ENCODE measurements at regions not wholly inside any gene's neighbourhood (a gene's known extent, or its start where the extent isn't known, plus 50 kb on each side); places are given as distances from the start of the nearest gene placed in this dataset.

DNA sequence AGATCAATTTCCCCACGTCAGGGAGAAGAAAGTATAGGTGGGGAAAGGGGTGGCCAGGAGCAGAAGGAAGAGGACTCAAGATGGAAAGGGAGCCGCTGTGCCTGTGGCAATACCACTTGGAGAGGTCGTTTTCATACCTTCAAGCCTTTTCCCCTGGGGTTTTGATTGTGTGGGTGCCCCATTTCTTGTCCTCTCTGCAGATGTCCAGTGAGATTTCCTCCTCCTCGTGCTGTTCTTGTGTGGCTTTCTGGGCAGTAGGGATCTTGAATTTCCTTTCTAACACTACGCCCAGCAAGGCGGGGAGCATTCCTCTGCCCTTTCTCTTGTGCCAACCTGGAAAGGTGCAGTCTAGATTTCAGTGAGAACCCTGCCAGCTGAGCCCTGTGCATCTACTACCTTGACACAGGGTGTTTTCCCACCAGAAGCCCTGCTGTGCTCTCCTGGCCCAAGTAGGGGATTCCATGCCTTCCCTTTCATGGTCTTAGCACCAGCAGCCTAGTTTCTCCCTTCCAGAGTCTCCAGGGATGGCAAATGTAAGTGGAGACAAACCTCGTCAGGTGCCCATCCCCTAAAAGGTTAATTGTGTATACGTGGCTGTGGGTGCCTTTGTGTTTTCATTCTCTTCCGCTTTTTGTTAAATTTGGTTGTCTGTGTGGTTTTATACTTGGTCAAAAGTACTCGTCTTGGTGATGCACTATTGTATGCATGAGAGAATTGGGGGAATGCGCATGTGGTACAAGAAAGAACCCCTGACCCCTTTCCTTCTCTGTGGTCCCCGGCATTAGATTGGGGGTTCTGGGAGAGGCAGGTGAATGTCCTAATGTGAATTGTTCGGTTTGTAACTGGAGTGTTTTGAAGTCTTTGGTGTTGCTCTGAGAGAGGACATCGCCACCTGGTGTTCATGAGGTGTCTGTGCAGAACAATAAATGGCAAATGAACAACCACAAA, 71.4 kb upstream of the MPEG1 start:
- Histone ChIP-seq H3K27ac (replicated peaks; ENCODE audit: low read length) (no peak overlapping the region), H2AFZ (ENCODE audit: low read length) (no peak overlapping the region), H3K9me3 (replicated peaks in 1 of 2; ENCODE audit: control insufficient read depth in 2 of 2, insufficient read depth in 1 of 2, low read depth in 1 of 2, low read length in 2 of 2) (no peaks in the 10 kb centered on the region), H3K23ac (ENCODE audit: low read depth, low read length, poor library complexity) (no peak overlapping the region), H4K91ac (ENCODE audit: low read depth, low read length, poor library complexity) (no peak overlapping the region), H4K8ac (ENCODE audit: low read depth, low read length) (no peak overlapping the region), H3K4me2 (ENCODE audit: insufficient read depth, low read length, poor library complexity, severe bottlenecking) (no peak overlapping the region), H3K14ac (ENCODE audit: low read length) (no peak overlapping the region), H3K4ac (ENCODE audit: low read length) (no peak overlapping the region), H3K9ac (ENCODE audit: low read depth, low read length, poor library complexity) (no peak overlapping the region), H2BK5ac (ENCODE audit: low read length) (no peak overlapping the region), H2BK12ac (ENCODE audit: low read length) (no peak overlapping the region), H3K27me3 (ENCODE audit: control insufficient read depth in 3 of 3, insufficient read depth in 3 of 3, low read depth in 1 of 3, low read length in 3 of 3) (peaks cover 0 to 4% (median 0%) of the 10 kb centered on the region in 3 experiments), H3K4me1 (ENCODE audit: control insufficient read depth in 2 of 2, insufficient read depth in 1 of 2, low read depth in 1 of 2, low read length in 2 of 2) (peaks cover 0 to 2% of the 10 kb centered on the region in 2 donors), H3K36me3 (replicated peaks in 1 of 2; ENCODE audit: control insufficient read depth in 2 of 2, insufficient read depth in 2 of 2, low read length in 2 of 2) (no peaks in the 10 kb centered on the region), H3K4me3 (ENCODE audit: low read length in 2 of 2) (no peak overlapping the region), H2BK15ac (ENCODE audit: low read length) (no peak overlapping the region), H3K18ac (ENCODE audit: low read length) (no peak overlapping the region), H2BK120ac (ENCODE audit: low read depth, low read length) (no peak overlapping the region), H2AK5ac (ENCODE audit: low read depth, low read length) (no peak overlapping the region), H3K79me1 (ENCODE audit: low read depth, low read length) (no peaks in the 10 kb centered on the region)
- WGBS, 2 donors (ENCODE audit: extremely low coverage in 2 of 2, insufficient read length in 2 of 2, insufficient replicate concordance in 1 of 2), result no CpG with 5 or more reads among the region's 14 CpGs
- DNase-seq (ENCODE audit: low spot score), result peak; percentile 30

DNA sequence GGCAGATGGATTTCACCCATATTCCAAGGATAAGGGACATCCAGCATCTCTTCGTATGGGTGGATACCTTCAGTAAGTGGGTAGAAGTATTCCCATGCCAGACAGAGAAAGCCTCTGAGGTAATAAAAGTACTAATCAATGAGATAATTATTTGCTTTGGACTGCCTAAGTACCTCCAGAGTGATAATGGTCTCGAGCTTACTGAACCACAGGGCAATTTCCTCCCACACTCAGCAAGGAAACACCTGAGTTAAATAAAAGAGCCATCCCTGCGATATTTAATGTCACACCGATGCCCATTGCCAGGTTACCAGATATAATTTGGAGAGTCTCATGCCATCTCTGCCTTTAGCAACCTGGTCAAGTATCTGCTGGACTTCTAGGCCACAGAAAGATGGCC, 70.6 kb upstream of the MPEG1 start:
- no peak overlapping the region for H2BK5ac ChIP-seq (ENCODE audit: low read length)

DNA sequence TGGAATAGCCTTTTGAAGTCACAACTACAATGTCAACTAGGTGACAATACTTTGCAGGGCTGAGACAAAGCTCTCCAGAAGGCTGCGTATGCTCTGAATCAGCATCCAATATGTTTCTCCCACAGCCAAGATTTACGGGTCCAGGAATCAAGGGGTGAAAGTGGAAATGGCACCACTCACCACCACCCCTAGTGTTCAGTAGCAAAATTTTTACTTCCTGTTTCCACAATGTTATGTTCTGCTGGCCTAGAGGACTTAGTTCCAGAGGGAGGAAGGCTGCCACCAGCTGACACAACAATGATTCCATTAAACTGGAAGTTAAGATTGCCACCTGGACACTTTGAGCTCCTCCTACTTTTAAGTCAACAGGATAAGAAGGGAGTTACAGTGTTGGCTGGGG, 68.5 kb upstream of the MPEG1 start:
- H2BK12ac ChIP-seq (ENCODE audit: low read length), result no peak overlapping the region
- H4K91ac ChIP-seq (ENCODE audit: low read depth, low read length, poor library complexity), result no peak overlapping the region
- H3K4me3 ChIP-seq (ENCODE audit: low read length in 2 of 2), result no peak overlapping the region
- no peak overlapping the region for H2BK15ac ChIP-seq (ENCODE audit: low read length)
- no peaks in the 10 kb centered on the region for H3K36me3 ChIP-seq (replicated peaks in 1 of 2; ENCODE audit: control insufficient read depth in 2 of 2, insufficient read depth in 2 of 2, low read length in 2 of 2)
- H3K27me3 ChIP-seq (ENCODE audit: control insufficient read depth in 3 of 3, insufficient read depth in 3 of 3, low read depth in 1 of 3, low read length in 3 of 3), result peaks cover 0 to 4% (median 0%) of the 10 kb centered on the region in 3 experiments
- DNase-seq (ENCODE audit: low spot score), result no peak
- no peak overlapping the region for H2AFZ ChIP-seq (ENCODE audit: low read length)
- H3K79me1 ChIP-seq (ENCODE audit: low read depth, low read length), result no peaks in the 10 kb centered on the region
- H3K27ac ChIP-seq (replicated peaks; ENCODE audit: low read length), result no peak overlapping the region
- no peaks in the 10 kb centered on the region for H3K9me3 ChIP-seq (replicated peaks in 1 of 2; ENCODE audit: control insufficient read depth in 2 of 2, insufficient read depth in 1 of 2, low read depth in 1 of 2, low read length in 2 of 2)
- H3K23ac ChIP-seq (ENCODE audit: low read depth, low read length, poor library complexity), result no peak overlapping the region
- no peak overlapping the region for H3K4ac ChIP-seq (ENCODE audit: low read length)
- H3K4me1 ChIP-seq (ENCODE audit: control insufficient read depth in 2 of 2, insufficient read depth in 1 of 2, low read depth in 1 of 2, low read length in 2 of 2), result peaks cover 0 to 2% of the 10 kb centered on the region in 2 donors
- H2BK120ac ChIP-seq (ENCODE audit: low read depth, low read length), result no peak overlapping the region
- H3K18ac ChIP-seq (ENCODE audit: low read length), result no peak overlapping the region
- H2BK5ac ChIP-seq (ENCODE audit: low read length), result no peak overlapping the region
- no CpG with 5 or more reads among the region's 2 CpGs for WGBS, 2 donors (ENCODE audit: extremely low coverage in 2 of 2, insufficient read length in 2 of 2, insufficient replicate concordance in 1 of 2)
- no peak overlapping the region for H3K9ac ChIP-seq (ENCODE audit: low read depth, low read length, poor library complexity)
- H3K4me2 ChIP-seq (ENCODE audit: insufficient read depth, low read length, poor library complexity, severe bottlenecking), result no peak overlapping the region
- H4K8ac ChIP-seq (ENCODE audit: low read depth, low read length), result no peak overlapping the region
- H2AK5ac ChIP-seq (ENCODE audit: low read depth, low read length), result no peak overlapping the region
- H3K14ac ChIP-seq (ENCODE audit: low read length), result no peak overlapping the region

More for the DNA sequence above, 70.6 kb upstream of the MPEG1 start:
- no peak overlapping the region for H3K27ac ChIP-seq (replicated peaks; ENCODE audit: low read length)
- no peak overlapping the region for H3K9ac ChIP-seq (ENCODE audit: low read depth, low read length, poor library complexity)
- H3K23ac ChIP-seq (ENCODE audit: low read depth, low read length, poor library complexity), result no peak overlapping the region
- no peak overlapping the region for H4K91ac ChIP-seq (ENCODE audit: low read depth, low read length, poor library complexity)
- DNase-seq (ENCODE audit: low spot score), result no peak
- no peak overlapping the region for H4K8ac ChIP-seq (ENCODE audit: low read depth, low read length)
- no peak overlapping the region for H3K18ac ChIP-seq (ENCODE audit: low read length)
- no peak overlapping the region for H2BK120ac ChIP-seq (ENCODE audit: low read depth, low read length)
- H2AFZ ChIP-seq (ENCODE audit: low read length), result no peak overlapping the region
- no peak overlapping the region for H3K4me3 ChIP-seq (ENCODE audit: low read length in 2 of 2)
- H3K14ac ChIP-seq (ENCODE audit: low read length), result no peak overlapping the region
- no peak overlapping the region for H2BK15ac ChIP-seq (ENCODE audit: low read length)
- no peaks in the 10 kb centered on the region for H3K79me1 ChIP-seq (ENCODE audit: low read depth, low read length)
- H3K4me2 ChIP-seq (ENCODE audit: insufficient read depth, low read length, poor library complexity, severe bottlenecking), result no peak overlapping the region
- H3K4me1 ChIP-seq (ENCODE audit: control insufficient read depth in 2 of 2, insufficient read depth in 1 of 2, low read depth in 1 of 2, low read length in 2 of 2), result peaks cover 0 to 2% of the 10 kb centered on the region in 2 donors
- peaks cover 0 to 4% (median 0%) of the 10 kb centered on the region in 3 experiments for H3K27me3 ChIP-seq (ENCODE audit: control insufficient read depth in 3 of 3, insufficient read depth in 3 of 3, low read depth in 1 of 3, low read length in 3 of 3)
- H3K36me3 ChIP-seq (replicated peaks in 1 of 2; ENCODE audit: control insufficient read depth in 2 of 2, insufficient read depth in 2 of 2, low read length in 2 of 2), result no peaks in the 10 kb centered on the region
- no peak overlapping the region for H2AK5ac ChIP-seq (ENCODE audit: low read depth, low read length)
- WGBS, 2 donors (ENCODE audit: extremely low coverage in 2 of 2, insufficient read length in 2 of 2, insufficient replicate concordance in 1 of 2), result no CpG with 5 or more reads among the region's 4 CpGs
- no peak overlapping the region for H3K4ac ChIP-seq (ENCODE audit: low read length)
- H3K9me3 ChIP-seq (replicated peaks in 1 of 2; ENCODE audit: control insufficient read depth in 2 of 2, insufficient read depth in 1 of 2, low read depth in 1 of 2, low read length in 2 of 2), result no peaks in the 10 kb centered on the region
- H2BK12ac ChIP-seq (ENCODE audit: low read length), result no peak overlapping the region

- Histone ChIP-seq H3K9me3 (replicated peaks in 1 of 2; ENCODE audit: control insufficient read depth in 2 of 2, insufficient read depth in 1 of 2, low read depth in 1 of 2, low read length in 2 of 2) (no peaks in the 10 kb centered on the region), H4K91ac (ENCODE audit: low read depth, low read length, poor library complexity) (no peak overlapping the region), H3K4me2 (ENCODE audit: insufficient read depth, low read length, poor library complexity, severe bottlenecking) (no peak overlapping the region), H2BK5ac (ENCODE audit: low read length) (no peak overlapping the region), H2BK15ac (ENCODE audit: low read length) (no peak overlapping the region), H2BK120ac (ENCODE audit: low read depth, low read length) (no peak overlapping the region), H3K36me3 (replicated peaks in 1 of 2; ENCODE audit: control insufficient read depth in 2 of 2, insufficient read depth in 2 of 2, low read length in 2 of 2) (no peaks in the 10 kb centered on the region), H3K23ac (ENCODE audit: low read depth, low read length, poor library complexity) (no peak overlapping the region), H2AK5ac (ENCODE audit: low read depth, low read length) (no peak overlapping the region), H2BK12ac (ENCODE audit: low read length) (no peak overlapping the region), H3K27ac (replicated peaks; ENCODE audit: low read length) (no peak overlapping the region), H4K8ac (ENCODE audit: low read depth, low read length) (no peak overlapping the region), H3K4me1 (ENCODE audit: control insufficient read depth in 2 of 2, insufficient read depth in 1 of 2, low read depth in 1 of 2, low read length in 2 of 2) (no peaks in the 10 kb centered on the region), H3K79me1 (ENCODE audit: low read depth, low read length) (no peaks in the 10 kb centered on the region), H3K14ac (ENCODE audit: low read length) (no peak overlapping the region), H3K4ac (ENCODE audit: low read length) (no peak overlapping the region), H2AFZ (ENCODE audit: low read length) (no peak overlapping the region), H3K27me3 (ENCODE audit: control insufficient read depth in 3 of 3, insufficient read depth in 3 of 3, low read depth in 1 of 3, low read length in 3 of 3) (peaks cover 0 to 15% (median 0%) of the 10 kb centered on the region in 3 experiments), H3K9ac (ENCODE audit: low read depth, low read length, poor library complexity) (no peak overlapping the region), H3K18ac (ENCODE audit: low read length) (no peak overlapping the region), H3K4me3 (ENCODE audit: low read length in 2 of 2) (no peak overlapping the region)
- DNase-seq (ENCODE audit: low spot score), result no peak
- WGBS, 2 donors (ENCODE audit: extremely low coverage in 2 of 2, insufficient read length in 2 of 2, insufficient replicate concordance in 1 of 2), result no CpG with 5 or more reads among the region's 3 CpGs
Observed at GRCh38 chr11:59273373-59273841, 60.7 kb upstream of the MPEG1 start.

All from neuronal stem cell (in vitro differentiated cells).